Left lung (tissue), 4 donors: ENCODE measurements at regions not wholly inside any gene's neighbourhood (a gene's known extent, or its start where the extent isn't known, plus 50 kb on each side); places are given as distances from the start of the nearest gene placed in this dataset.

Source experiments
- ATAC-seq: fragments of 200-7000 bp; cut with Tn5 transposase; one replicate; pipeline ENCODE4 v1.9.1; 2020; ENCODE audit warnings: moderate library complexity
- DNase-seq, 4 donors: peaks; one replicate each; pipeline ENCODE4 v3.0.0-alpha.2; 2013 to 2020
- H3K27ac ChIP-seq, 2 donors: fragments of 200-600 bp; sonication (generic) in 1 of 2; one replicate each; pipeline versions ENCODE4 v1.5.0 to v1.8.0; 2020 to 2021
- H3K27me3 ChIP-seq, 2 donors: fragments of 200-600 bp; sonication (generic) in 1 of 2; one replicate each; pipeline versions ENCODE4 v1.5.0 to v1.8.0; 2020 to 2021
- H3K36me3 ChIP-seq, 2 donors: fragments of 200-600 bp; sonication (generic) in 1 of 2; one replicate each; pipeline versions ENCODE4 v1.5.0 to v1.8.0; 2020 to 2021
- H3K4me1 ChIP-seq, 2 donors: fragments of 200-600 bp; one replicate each; pipeline ENCODE4 v1.8.0; 2021
- H3K4me3 ChIP-seq, 2 donors: fragments of 200-600 bp; sonication (generic) in 1 of 2; one replicate each; pipeline versions ENCODE4 v1.5.0 to v1.8.0; 2020 to 2021; ENCODE audit warnings: mild to moderate bottlenecking in 1 of 2
- H3K9me3 ChIP-seq, 2 donors: fragments of 200-600 bp; sonication (generic) in 1 of 2; one replicate each; pipeline versions ENCODE4 v1.5.0 to v1.8.0; 2020 to 2021
- intact Hi-C, 2 donors: fragments of 100-400 bp; cut with DNase I; formaldehyde crosslinking; loops; one replicate each; pipeline versions ENCODE4 v1.11.2 to v1.14.2; 2022
- TF ChIP-seq, protein P1 (sequence below), 2 donors: fragments of 200-600 bp; sonication (generic) in 1 of 2; IDR thresholded peaks; one replicate each; pipeline versions ENCODE4 v1.5.0 to v1.8.0; 2021; ENCODE audit warnings: antibody characterized with exemption in 2 of 2
- donor health status: DM: no; HTN: yes; CAD: no.
- donor health status: DM: no; HTN: no; CAD: no.

- H3K36me3 ChIP-seq = no peaks in the 10 kb centered on the region
- H3K4me3 ChIP-seq = no peak overlapping the region
- peaks cover 0 to 2% of the 10 kb centered on the region in 2 donors for H3K27me3 ChIP-seq
- intact Hi-C loops = no loop called here
- DNase-seq = no peak
- no peaks in the 10 kb centered on the region for H3K9me3 ChIP-seq
- TF ChIP-seq, protein P1, sequence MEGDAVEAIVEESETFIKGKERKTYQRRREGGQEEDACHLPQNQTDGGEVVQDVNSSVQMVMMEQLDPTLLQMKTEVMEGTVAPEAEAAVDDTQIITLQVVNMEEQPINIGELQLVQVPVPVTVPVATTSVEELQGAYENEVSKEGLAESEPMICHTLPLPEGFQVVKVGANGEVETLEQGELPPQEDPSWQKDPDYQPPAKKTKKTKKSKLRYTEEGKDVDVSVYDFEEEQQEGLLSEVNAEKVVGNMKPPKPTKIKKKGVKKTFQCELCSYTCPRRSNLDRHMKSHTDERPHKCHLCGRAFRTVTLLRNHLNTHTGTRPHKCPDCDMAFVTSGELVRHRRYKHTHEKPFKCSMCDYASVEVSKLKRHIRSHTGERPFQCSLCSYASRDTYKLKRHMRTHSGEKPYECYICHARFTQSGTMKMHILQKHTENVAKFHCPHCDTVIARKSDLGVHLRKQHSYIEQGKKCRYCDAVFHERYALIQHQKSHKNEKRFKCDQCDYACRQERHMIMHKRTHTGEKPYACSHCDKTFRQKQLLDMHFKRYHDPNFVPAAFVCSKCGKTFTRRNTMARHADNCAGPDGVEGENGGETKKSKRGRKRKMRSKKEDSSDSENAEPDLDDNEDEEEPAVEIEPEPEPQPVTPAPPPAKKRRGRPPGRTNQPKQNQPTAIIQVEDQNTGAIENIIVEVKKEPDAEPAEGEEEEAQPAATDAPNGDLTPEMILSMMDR (IDR thresholded peaks at IDR 0.05) = no peak
- ATAC-seq = no peak
- H3K4me1 ChIP-seq = no peaks in the 10 kb centered on the region
- H3K27ac ChIP-seq = no peak overlapping the region
These were observed 76.0 kb upstream of the AP1S2 start for GRCh38 chrX:15930585-15930984.

DNA sequence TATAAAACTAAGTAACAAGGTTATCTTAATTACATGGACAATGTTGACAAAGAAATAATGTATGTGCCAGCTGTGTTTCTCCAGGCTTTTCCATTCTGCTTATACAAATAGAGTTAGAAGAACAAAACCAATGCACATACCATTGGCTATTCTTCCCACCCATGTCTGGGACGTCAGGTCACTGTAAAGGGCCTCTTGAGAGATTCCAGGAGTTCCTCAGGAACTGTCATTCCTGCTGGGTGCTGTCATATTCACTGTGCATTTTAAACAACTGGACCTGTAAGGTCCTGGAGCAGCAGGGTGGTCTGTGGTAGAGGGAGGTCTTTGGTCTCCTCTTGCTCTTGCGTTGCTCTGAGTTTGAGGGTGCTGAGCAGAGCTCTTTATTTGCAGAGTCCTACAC lies 74.6 kb upstream of the AP1S2 start:
- no peak for DNase-seq

GRCh38 chrX:15926622-15927021 lies 72.0 kb upstream of the AP1S2 start:
- peaks cover 0 to 8% of the 10 kb centered on the region in 2 donors for H3K27me3 ChIP-seq
- H3K9me3 ChIP-seq = no peaks in the 10 kb centered on the region
- H3K4me3 ChIP-seq = no peak overlapping the region
- H3K4me1 ChIP-seq = no peaks in the 10 kb centered on the region
- intact Hi-C loops = no loop called here
- no peaks in the 10 kb centered on the region for H3K36me3 ChIP-seq
- no peak overlapping the region for H3K27ac ChIP-seq
- DNase-seq = no peak
- TF ChIP-seq, protein P1 (IDR thresholded peaks at IDR 0.05) = no peak
- ATAC-seq = no peak

More for the DNA sequence above, 74.6 kb upstream of the AP1S2 start:
- Histone ChIP-seq H3K36me3 (no peaks in the 10 kb centered on the region), H3K27me3 (peaks cover 0 to 6% of the 10 kb centered on the region in 2 donors), H3K9me3 (no peaks in the 10 kb centered on the region), H3K4me3 (no peak overlapping the region), H3K27ac (no peak overlapping the region), H3K4me1 (no peaks in the 10 kb centered on the region)
- TF ChIP-seq, protein P1 (IDR thresholded peaks at IDR 0.05) = no peak
- no peak for ATAC-seq
- intact Hi-C loops = no loop called here

- no peak for DNase-seq
- Histone ChIP-seq H3K36me3 (no peaks in the 10 kb centered on the region), H3K27ac (no peak overlapping the region), H3K4me3 (no peak overlapping the region), H3K27me3 (peaks cover 0 to 5% of the 10 kb centered on the region in 2 donors), H3K4me1 (peaks cover 0 to 6% of the 10 kb centered on the region in 2 donors), H3K9me3 (no peaks in the 10 kb centered on the region)
- ATAC-seq = no peak
- TF ChIP-seq, protein P1 (IDR thresholded peaks at IDR 0.05) = no peak
- intact Hi-C loops = no loop called here
These were observed 63.4 kb upstream of the AP1S2 start for GRCh38 chrX:15918003-15918402.

DNA sequence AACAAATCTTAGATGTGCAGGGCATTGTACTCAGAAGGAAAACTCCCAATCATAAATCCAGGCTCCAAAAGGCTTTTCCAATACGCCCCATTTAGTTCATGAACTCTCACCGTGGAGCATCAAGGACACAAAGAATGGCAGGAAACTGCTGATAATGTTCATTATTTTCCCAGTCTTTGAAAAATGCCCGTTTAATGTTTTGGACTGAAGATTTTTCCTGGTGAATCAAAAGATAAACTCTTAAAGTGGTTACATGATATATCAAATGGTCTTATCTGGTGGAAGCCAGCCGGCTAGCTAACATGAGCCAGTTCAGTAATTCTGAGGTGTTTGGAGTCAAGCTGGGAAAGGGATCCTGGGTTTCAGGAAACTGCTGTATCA lies 62.1 kb upstream of the AP1S2 start:
- Histone ChIP-seq H3K4me3 (no peak overlapping the region), H3K36me3 (no peaks in the 10 kb centered on the region), H3K27me3 (peaks cover 0 to 9% of the 10 kb centered on the region in 2 donors), H3K9me3 (no peaks in the 10 kb centered on the region), H3K27ac (no peak overlapping the region), H3K4me1 (peaks cover 0 to 6% of the 10 kb centered on the region in 2 donors)
- DNase-seq = no peak
- TF ChIP-seq, protein P1 (IDR thresholded peaks at IDR 0.05) = no peak
- intact Hi-C loops = no loop called here
- ATAC-seq = no peak
